Testis (tissue), 2 donors: ENCODE measurements at regions not wholly inside any gene's neighbourhood (a gene's known extent, or its start where the extent isn't known, plus 50 kb on each side); places are given as distances from the start of the nearest gene placed in this dataset.

Experiments used
- POLR2A ChIP-seq: fragments of 450-650 bp; IDR thresholded peaks from one replicate; pipeline ENCODE4 v1.6.1; 2017; ENCODE audit warnings: antibody characterized with exemption, mild to moderate bottlenecking, moderate library complexity
- TF ChIP-seq, protein P1 (sequence below), 3 experiments: fragments of 450-650 bp in 2 of 3; fragments of 200-600 bp in 1 of 3; sonication (generic) in 1 of 3; IDR thresholded peaks; one replicate each; pipeline ENCODE4 v1.5.1; 2016 to 2019; ENCODE audit warnings: antibody characterized with exemption in 3 of 3, mild to moderate bottlenecking in 2 of 3, moderate library complexity in 1 of 3

DNA sequence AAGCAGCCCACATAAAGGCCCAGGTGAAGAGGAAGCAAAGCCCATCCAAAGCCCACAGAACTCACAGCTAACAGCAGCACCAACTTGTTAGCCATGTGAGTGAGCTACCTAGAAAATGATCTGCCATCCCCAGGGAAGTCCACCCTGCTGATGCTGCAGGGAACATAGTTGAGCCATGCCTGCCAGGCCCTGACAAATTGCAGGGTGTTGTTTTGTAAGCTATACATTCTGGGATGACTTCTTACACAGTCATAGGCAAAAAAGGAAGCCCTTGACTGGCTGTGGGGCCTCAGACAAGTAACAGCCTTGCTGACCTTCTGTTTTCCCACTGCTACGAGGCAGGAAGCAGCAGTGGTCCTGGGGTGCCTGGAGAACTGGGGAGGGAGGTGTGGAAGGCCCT, 262.7 kb downstream of the MATN1 start:
- TF ChIP-seq, protein P1, sequence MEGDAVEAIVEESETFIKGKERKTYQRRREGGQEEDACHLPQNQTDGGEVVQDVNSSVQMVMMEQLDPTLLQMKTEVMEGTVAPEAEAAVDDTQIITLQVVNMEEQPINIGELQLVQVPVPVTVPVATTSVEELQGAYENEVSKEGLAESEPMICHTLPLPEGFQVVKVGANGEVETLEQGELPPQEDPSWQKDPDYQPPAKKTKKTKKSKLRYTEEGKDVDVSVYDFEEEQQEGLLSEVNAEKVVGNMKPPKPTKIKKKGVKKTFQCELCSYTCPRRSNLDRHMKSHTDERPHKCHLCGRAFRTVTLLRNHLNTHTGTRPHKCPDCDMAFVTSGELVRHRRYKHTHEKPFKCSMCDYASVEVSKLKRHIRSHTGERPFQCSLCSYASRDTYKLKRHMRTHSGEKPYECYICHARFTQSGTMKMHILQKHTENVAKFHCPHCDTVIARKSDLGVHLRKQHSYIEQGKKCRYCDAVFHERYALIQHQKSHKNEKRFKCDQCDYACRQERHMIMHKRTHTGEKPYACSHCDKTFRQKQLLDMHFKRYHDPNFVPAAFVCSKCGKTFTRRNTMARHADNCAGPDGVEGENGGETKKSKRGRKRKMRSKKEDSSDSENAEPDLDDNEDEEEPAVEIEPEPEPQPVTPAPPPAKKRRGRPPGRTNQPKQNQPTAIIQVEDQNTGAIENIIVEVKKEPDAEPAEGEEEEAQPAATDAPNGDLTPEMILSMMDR (IDR thresholded peaks at IDR 0.05), result no peak
- no peak for TF ChIP-seq POLR2A
